GM12865 (cell line): ENCODE measurements at regions not wholly inside any gene's neighbourhood (a gene's known extent, or its start where the extent isn't known, plus 50 kb on each side); places are given as distances from the start of the nearest gene placed in this dataset.
A peak's percentile ranks its signal among the peaks of the same experiment; 100 is the strongest.

Experiments used
- DNase-seq: peaks from one replicate; pipeline ENCODE4 v3.0.0; 2010; ENCODE audit warnings: low read depth
- H3K4me3 ChIP-seq: 2 replicates; pipeline ENCODE4 v1.5.1; 2011; ENCODE audit warnings: mild to moderate bottlenecking, low read depth, low read length, control low read depth
- CTCF ChIP-seq: IDR thresholded peaks from 2 replicates; pipeline ENCODE4 v1.5.1; 2011; ENCODE audit warnings: low read length, control low read depth, low read depth, inconsistent platforms; ENCODE audit not compliant: insufficient read depth; ENCODE audit errors: missing control alignments

GRCh38 chr6:48889429-48889828, 573.6 kb downstream of the MMUT start:
- no peak overlapping the region for H3K4me3 ChIP-seq
- no peak for TF ChIP-seq CTCF
- no peak for DNase-seq

GRCh38 chr6:48883116-48883515, 579.9 kb downstream of the MMUT start:
- H3K4me3 ChIP-seq: no peak overlapping the region
- TF ChIP-seq CTCF: no peak
- peak; percentile 2 for DNase-seq

- no peak for TF ChIP-seq CTCF
These were observed 581.5 kb downstream of the MMUT start for GRCh38 chr6:48881551-48881950.

GRCh38 chr6:48869595-48869994, 593.5 kb downstream of the MMUT start:
- TF ChIP-seq CTCF: no peak
- DNase-seq: no peak
- H3K4me3 ChIP-seq: no peak overlapping the region

More at GRCh38 chr6:48881551-48881950, 581.5 kb downstream of the MMUT start:
- no peak overlapping the region for H3K4me3 ChIP-seq
- no peak for DNase-seq

GRCh38 chr6:48866682-48867081, 596.4 kb downstream of the MMUT start:
- H3K4me3 ChIP-seq: no peak overlapping the region
- no peak for TF ChIP-seq CTCF
- DNase-seq: no peak

- no peak overlapping the region for H3K4me3 ChIP-seq
- TF ChIP-seq CTCF: no peak
- no peak for DNase-seq
These were observed 602.9 kb downstream of the MMUT start for GRCh38 chr6:48860175-48860574.

GRCh38 chr6:48859562-48860123, 603.4 kb downstream of the MMUT start:
- no peak for TF ChIP-seq CTCF
- DNase-seq: no peak
- H3K4me3 ChIP-seq: no peak overlapping the region
